IPS-NIHi11 (cell line): ENCODE measurements at regions not wholly inside any gene's neighbourhood (a gene's known extent, or its start where the extent isn't known, plus 50 kb on each side); places are given as distances from the start of the nearest gene placed in this dataset.
"Not testable (repeated sequence)": the region's sequence is repeated elsewhere in the genome, so short reads cannot be mapped to it uniquely, and the experiment has no call there.

Experiments
- DNase-seq: peaks from one replicate; pipeline ENCODE4 v3.0.0; 2012; ENCODE audit warnings: mixed read lengths, low spot score

DNA sequence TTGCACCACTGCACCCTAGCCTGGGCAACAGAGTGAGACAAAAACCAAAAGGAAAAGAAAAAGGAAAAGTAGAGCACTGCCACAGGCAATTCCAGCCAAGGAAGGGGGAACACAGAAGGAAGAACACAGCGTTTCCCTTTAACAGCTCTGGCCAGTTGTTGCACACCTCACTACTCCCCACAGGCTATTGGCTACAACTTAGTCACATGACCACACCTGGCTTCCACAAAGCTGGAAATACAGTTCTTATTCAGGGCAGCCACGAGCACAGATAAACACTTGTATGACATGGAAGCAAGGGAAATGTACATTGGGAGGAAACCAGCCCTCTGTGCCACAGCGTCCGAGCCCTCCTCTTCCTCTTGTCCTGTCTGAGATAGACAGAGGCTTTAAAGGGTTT is 249.0 kb upstream of the JARID2 start:
- peak; percentile 29 for DNase-seq

DNA sequence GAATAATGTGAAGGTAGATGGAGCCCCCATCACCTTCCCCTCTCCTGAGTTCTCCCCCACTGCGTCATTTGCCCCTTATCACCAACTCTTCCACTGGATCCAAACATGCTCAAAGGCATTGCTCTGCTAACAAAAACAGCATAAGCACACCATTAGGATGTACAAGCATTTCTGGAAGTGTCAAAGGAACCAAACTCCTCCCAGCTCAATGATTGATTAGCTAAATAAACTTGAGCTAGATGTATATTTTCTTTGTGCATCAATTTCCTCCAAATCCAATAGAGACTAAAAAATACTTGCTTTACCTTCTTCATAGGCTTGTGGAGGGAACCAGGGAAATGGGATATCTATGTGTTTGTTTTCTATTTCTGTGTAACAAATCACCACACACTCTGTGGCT is 248.4 kb upstream of the JARID2 start:
- no peak for DNase-seq

DNA sequence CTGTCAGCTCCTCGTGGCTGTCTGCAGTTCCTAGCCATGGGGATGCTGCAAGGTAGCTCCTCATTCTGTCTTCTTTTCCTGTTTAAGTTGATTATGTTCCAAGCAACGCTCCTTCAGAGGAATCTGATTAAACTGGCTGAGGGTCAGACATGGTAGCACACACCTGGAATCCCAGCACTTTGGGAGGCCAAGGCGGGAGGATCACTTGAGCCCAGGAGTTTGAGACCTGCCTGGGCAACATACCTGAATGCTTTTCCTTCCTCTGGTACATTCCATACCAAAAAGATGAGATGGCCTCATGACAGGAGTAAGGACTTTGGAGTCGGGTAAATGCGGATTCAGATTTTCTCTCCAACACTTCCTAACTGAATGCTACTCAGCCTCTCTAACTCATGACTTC is 246.8 kb upstream of the JARID2 start:
- DNase-seq = no peak

DNA sequence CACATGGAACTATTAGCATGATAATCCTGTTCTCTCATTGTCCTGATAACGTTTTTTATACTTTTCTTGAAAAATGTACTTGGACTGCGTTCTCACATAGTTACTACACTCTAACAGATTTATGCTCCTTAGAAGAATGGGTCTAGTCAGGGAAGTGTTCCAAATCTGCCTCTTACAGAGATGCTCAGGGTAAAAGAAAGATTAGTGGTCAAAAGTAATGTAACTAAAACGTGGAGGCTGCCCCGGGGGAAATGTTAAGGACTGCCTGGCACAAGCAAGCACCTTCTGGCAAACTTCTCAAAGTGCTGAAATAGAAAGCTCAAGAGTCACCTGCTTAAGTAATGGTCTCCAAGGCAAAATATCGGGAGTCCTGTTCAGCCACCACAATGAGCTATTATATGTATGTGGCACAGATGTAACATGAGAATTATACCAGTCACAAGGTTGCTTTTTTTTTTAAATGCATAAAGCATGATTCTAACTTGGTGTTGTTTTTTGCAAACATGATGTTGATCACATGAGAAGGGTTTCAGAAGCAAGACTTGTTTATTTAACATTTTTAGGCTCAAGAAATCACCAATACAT is 244.5 kb upstream of the JARID2 start:
- no peak for DNase-seq

DNA sequence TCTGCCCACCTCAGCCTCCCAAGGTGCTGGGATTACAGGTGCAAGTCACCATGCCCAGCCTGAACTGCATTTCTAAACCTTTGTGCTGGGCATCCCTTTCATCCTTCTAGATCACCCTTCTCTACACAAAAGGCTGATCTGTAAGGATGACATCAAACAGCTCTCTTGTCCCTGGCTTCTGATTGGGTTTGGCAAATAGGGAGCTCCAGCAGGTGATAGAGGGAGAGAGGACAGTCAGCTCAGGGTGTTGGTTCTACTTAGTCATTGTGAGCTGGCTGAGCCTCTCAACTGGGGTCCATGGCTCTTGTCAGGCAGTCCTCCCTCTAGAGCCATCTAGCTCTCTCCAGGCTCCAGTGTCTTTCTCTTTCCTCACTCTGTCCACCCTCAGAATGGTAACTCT is 237.6 kb upstream of the JARID2 start:
- DNase-seq = no peak

DNA sequence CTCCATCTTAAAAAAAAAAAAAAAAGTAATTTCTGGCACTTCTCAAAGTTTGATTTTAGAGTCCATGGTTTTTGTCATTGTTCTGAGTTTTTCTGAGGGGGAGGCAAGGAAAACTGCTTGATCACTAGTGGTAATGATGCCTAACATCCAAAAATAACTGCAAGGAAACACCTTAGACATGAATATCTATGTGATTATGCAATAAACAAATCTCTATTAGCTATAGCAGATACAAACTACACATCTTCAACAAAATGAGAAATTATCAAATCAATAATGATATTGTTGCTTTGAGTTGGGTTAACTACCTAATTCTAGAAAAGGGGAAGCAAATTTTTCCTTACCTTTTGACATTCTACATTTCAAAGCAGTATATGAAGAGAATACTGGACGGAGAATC is 230.9 kb upstream of the JARID2 start:
- DNase-seq = no peak

DNA sequence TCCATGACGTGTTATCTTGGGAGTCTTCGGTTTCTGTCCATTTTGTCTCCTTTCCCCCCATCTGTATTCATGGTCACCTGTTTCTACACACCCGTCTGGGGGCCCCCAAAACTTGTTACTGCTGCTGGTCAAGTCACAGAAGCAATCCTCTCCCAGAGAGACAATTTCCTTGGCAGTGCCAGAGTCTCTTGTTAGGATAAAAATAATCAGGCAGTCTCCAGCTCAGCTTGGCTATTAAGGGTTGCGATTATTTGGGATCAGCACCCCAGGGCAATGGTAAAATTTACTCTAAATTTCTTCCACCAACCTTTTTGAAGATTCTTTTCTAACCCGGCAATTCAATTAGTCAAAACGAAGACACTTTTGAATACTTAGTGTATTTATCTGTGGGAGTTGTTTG is 229.1 kb upstream of the JARID2 start:
- DNase-seq = no peak

DNA sequence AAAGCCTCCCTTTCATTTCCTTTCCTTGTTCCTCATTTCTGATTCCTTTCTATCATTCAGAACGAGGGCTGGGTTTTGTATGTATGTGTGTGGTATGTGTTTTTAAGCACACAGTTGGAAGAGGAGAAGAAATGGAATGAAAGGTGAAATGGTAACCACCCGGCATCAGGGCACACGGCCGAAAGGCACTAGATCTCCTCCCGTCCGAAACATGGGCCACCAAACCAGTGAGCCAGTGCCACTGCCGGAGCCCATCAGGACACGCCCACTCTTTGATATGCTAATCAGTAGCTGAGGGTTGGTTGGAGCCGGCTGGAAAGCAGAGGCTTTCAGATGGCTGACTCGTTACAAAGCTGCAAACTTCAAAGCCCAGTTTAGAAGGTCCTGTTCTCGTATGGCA is 228.6 kb upstream of the JARID2 start:
- peak; percentile 76 for DNase-seq

DNA sequence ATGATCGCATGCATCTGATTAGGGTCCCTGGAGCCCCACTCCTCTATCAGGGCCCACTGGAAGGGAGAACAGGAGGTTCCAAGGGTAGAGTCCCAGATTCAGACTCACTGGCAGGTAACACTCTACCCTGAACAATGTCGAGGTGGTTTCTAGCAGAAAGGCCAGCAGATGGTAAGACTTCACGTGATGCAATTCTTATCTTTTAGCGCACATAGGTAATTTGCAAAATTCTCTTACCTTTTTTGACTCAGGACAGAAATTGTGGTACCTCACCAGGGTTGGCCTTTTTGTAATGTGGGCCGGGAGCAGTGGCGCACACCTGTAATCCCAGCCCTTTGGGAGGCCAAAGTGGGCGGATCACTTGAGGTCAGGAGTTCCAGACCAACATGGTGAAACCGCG is 228.1 kb upstream of the JARID2 start:
- no peak for DNase-seq

DNA sequence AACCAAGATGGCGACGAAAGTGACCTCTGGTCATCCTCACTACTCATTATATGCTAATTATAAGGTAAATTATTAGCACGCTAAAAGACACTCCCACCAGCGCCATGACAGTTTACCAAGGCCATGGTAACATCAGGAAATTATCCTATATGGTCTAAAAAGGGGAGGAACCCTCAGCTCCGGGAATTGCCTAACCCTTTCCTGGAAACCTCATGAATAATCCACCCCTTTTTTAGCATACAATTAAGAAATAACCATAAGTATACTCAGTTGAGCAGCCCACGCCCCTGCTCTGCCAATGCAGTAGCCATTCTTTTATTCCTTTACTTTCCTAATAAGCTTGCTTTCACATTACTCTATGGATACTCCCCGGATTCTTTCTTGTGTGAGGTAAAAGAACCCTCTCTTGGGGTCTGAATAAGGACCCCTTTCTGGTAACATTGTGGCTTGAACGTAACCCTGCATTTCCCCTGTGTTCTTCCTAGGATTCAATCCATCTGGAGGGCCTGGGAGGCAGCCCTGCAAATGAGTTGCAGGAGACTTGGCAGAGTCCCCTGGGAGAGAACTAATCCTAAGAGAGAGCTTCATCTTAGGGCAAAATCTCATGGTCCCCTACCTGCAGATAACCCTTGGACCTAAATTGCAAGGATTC is 225.6 kb upstream of the JARID2 start:
- DNase-seq = no peak

DNA sequence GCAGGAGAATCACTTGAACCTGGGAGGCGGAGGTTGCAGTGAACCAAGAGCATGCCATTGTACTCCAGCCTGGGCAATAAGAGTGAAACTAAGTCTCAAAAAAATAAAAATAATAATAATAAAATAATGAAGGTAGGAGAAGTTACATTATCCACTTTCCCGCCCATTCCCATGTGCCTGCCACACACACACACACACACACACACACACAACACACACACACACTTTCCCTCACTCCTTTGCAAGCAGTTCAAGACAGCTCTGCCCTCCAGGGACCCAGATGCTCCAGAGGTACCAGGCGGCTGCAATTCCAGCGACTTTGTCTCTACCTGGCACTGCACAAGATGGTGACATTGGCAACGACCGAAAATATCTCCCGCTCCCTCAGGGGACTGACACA is 224.8 kb upstream of the JARID2 start:
- DNase-seq = no peak

DNA sequence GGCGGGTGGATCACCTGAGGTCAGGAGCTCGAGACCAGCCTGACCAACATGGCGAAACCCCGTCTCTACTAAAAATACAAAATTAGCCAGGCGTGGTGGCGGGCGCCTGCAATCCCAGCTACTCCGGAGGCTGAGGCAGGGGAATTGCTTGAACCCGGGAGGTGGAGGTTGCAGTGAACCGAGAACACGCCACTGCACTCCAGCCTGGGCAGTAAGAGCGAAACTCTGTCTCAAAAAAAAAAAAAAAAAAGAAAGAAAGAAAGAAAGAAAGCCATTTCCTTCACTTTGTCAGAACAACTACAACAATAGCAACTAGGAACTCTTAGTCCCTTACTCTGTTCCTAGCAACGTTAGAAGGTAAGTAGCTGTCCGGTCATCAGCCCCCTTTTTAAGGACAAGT is 222.9 kb upstream of the JARID2 start:
- DNase-seq = not testable (repeated sequence)

DNA sequence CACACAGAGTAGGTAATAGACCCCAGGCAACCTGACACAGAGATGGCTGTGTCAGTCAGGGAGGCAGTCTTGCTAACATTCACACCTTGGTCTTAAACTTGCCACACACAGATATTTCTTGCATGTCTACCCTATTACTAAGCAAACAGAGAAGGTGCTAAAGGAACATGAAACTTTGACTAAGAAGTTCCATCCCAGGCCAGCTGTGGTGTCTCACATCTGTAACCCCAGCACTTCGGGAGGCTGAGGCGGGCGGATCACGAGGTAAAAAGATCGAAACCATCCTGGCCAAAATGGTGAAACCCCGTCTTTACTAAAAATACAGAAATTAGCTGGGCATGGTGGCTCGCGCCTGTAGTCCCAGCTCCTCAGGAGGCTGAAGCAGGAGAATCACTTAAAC is 222.4 kb upstream of the JARID2 start:
- DNase-seq = no peak

DNA sequence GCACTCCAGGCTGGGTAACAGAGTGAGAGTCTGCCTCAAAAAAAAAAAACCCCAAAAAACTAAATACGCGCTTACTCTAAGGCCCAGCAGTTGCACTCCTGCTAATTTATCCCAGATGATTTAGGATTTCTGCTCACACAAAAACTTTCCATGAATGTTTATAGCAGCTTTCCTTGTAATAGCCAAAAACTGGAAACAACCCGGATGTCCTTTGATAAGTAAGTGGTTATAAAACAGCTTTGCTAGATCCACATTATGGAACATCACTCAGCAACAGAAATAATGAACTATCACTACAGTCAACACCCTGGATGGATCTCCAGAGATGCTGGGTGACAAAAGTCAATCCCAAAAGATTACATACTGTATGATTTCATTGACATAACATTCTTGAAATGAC is 220.4 kb upstream of the JARID2 start:
- no peak for DNase-seq

DNA sequence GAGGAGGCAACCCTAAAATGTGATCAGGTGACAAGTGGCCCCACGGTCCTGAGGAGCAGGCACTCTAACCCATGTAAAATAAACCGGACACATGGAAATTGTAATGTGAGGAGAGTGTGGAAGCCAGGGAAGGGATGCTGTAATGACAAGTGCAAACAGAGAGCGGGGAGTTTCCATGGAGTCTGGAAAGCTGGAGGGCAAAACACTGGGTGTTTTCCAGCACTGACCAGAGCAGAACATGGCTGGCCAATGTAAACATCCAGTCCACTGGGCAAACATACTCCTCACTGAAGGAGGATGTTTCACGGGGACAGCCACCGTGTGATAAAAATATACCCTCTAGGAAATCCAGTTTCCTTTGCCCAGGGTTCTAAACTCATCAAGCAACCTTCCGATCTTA is 219.0 kb upstream of the JARID2 start:
- no peak for DNase-seq

DNA sequence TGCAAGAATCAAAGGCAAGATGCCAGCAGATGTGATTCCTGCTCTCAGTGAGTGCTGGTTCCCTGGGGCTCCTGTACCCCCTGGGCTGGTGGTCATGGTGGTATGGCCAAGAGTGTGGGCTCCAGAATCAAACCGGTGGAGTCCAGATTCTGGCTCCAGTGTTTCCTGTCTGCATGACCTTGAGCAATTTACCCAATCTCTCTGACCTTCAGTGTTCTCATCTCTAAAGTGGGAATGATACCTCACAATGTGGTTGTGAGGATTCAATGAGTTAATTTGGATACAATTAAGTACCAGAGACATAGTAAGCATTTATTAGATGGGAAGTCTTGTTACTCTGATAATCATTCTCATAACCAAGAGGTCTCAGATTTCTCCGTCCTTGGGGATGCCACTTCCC is 218.4 kb upstream of the JARID2 start:
- no peak for DNase-seq

DNA sequence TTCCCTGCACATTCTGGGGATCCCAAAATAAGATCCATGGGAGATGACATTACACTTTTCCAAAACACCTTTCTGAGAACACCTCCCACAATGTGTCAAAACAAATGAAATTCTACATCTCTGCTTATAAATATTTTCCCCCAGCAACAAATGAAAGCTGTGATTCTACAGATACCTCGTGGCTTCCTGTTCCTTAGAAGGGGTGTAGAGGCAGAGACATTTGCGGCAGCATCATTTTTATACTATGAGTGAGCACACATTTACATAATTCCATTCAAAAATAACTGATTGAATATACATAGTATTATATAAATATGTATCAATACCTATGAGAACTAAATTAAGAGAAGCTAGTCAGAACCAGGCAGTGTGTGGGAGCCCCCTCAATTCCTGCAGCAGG is 213.9 kb upstream of the JARID2 start:
- no peak for DNase-seq

DNA sequence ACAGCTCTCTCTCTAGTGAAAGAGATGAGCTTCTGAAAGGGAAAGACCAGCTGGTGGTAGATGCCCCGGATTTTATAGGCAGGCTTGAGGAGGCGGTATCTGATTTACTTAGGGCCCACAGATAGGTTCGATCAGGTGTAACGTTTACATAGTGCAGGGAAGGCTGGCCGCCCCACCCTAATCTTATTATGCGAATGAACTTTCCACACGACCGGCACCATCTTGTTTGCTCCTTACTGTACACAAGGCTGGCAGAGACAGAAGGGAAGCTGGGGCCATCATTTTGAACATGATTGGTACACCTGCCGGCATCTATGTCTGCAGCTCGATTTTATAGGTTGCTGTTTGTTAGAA is 212.0 kb upstream of the JARID2 start:
- DNase-seq = no peak

DNA sequence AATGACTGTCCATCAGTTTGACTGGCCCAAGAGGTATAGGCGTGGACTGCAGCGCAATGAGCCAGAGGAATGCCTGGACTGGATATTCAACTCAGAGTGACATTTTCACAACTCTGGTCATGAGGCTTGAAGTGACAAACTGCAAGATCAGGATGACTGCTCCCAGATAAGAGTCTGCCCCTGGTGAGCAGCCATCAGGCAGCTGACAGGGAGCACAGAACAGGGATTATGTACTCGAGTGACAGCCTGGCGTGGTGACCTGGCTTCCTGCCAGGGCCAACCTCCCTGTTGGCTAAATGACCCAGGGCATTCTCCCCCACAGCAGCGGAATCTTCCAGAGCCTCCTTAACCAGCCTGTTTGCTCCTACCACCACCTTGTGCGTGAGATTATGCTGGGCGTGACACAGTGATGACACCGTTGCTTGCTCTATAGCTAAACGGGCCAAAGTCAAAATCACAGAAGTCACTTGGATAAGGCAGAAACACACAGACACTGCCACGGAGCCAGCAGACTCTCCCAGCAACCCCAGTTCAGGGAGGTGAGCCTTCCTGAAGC is 209.1 kb upstream of the JARID2 start:
- no peak for DNase-seq

DNA sequence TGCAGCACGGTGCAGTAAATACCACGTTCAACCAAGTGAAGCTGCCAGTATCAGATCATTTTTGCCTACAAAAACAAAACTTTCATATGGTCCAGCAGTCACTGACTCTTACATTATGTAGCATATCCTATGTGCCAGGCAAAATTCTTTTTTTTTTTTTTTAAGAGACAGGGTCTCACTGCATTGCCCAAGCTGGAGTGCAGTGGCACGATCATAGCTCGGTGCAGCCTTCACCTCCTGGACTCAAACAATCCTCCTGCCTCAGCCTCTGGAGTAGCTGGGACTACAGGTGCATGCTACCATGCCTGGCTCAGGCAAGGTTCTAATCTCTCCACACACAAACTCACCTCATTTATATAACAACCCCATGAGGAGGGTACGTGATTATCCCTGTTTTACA is 208.6 kb upstream of the JARID2 start:
- no peak for DNase-seq

DNA sequence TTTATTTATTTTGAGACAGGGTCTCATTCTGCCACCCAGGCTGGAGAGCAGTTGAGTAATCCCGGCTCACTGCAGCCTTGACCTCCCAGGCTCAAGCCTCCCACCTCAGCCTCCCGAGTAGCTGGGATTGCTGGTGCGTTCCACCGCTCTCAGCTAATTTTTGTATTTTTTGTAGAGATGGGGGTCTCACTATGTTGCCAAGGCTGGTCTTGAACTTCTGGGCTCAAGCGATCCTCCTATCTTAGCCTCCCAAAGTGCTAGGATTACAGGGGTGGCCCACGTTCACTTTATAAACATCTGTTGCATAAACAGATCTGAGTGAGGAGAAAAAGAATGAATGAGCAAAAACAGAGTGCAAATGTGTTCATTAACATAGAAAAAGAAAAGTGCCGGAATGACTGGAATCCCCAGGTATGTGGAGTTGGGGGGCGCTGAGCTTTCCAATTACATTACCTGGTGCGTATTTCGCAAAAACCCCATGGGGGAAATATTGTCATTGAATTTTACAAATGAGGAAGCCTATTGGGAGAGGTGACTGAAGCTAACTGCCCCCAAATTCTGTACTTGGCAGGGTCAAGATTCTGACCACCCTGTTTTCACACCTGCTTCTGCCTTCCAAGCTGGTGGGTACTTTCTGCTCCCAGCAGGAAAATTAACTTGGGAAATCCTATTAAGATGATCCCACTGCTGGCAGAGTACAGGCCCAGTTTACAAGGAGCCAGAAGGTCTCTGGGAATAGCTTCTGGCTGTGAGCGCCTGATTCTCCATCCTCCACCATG is 207.7 kb upstream of the JARID2 start:
- DNase-seq = peak; percentile 25

DNA sequence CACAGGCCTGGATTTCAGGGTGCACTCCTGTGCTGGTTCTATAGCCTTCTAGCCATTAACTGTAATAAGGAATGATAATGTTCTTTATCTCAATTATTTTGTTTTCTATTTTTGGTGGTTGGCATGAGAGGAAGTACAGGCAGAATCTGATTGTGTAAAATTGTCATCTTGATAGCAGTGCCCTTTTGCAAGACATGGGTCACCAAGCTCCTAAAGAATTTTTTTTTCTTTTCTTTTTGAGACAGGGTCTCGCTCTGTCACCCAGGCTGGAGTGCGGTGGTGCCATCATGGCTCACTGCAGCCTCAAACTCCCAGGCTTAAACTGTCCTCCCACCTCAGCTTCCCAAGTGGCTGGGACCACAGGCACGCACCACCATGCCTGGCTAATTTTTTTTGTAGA is 206.7 kb upstream of the JARID2 start:
- DNase-seq = no peak

DNA sequence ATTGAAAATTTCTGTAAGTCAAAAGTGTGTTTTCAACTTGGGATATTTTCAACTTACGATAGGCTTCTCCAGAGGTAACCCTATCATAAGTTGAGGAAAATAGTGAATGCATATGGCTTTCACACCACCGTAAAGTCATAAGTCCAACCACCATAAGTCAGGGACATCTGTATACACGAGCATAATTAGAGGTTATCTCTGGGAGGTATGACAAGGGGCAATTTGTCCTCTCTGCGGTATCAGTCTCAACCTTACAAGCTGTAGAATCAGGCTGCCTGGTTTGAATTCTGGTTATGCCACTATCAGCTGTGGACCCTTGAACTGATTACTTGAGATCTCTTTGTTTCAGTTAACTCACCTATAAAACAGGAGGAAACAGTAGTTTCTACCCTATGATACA is 202.9 kb upstream of the JARID2 start:
- no peak for DNase-seq
